Natural killer cell (primary cell): ENCODE measurements at regions not wholly inside any gene's neighbourhood (a gene's known extent, or its start where the extent isn't known, plus 50 kb on each side); places are given as distances from the start of the nearest gene placed in this dataset.
"Not testable (repeated sequence)": the region's sequence is repeated elsewhere in the genome, so short reads cannot be mapped to it uniquely, and the experiment has no call there.

Experiments
- ATAC-seq, 3 donors: fragments of 150-1000 bp in 2 of 3; fragments of 200-7000 bp in 1 of 3; cut with Tn5 transposase; 1 replicate in 1 of 3; 2 replicates in 2 of 3; pipeline ENCODE4 v1.10.0; 2021; ENCODE audit warnings: mild to moderate bottlenecking in 2 of 3, moderate library complexity in 2 of 3
- DNase-seq, 2 donors: peaks; one replicate each; pipeline versions ENCODE4 v3.0.0 to v3.0.0-alpha.2; 2013 to 2021; ENCODE audit warnings: mixed read lengths in 1 of 2
- H3K27ac ChIP-seq: one replicate; pipeline ENCODE4 v1.5.1; 2013; ENCODE audit warnings: mild to moderate bottlenecking, low read length
- H3K27me3 ChIP-seq: one replicate; pipeline ENCODE4 v1.6.1; 2013; ENCODE audit warnings: low read length; ENCODE audit not compliant: control insufficient read depth, insufficient read depth
- H3K36me3 ChIP-seq: one replicate; pipeline ENCODE4 v1.6.1; 2013; ENCODE audit warnings: low read length; ENCODE audit not compliant: control insufficient read depth, insufficient read depth
- H3K4me1 ChIP-seq: one replicate; pipeline ENCODE4 v1.6.1; 2013; ENCODE audit warnings: low read length; ENCODE audit not compliant: control insufficient read depth, insufficient read depth
- H3K4me3 ChIP-seq: one replicate; pipeline ENCODE4 v1.5.1; 2013; ENCODE audit warnings: low read length
- H3K9me3 ChIP-seq: one replicate; pipeline ENCODE4 v1.6.1; 2013; ENCODE audit warnings: low read length; ENCODE audit not compliant: control insufficient read depth, insufficient read depth
- H3K27ac Mint-ChIP-seq, 2 donors: one replicate each; pipeline ENCODE4 v1.8.0; 2022; ENCODE audit warnings: mild to moderate bottlenecking in 2 of 2, mixed read lengths in 2 of 2, moderate library complexity in 1 of 2
- H3K27me3 Mint-ChIP-seq, 2 donors: one replicate each; pipeline ENCODE4 v1.8.0; 2022; ENCODE audit warnings: low read depth in 2 of 2, mixed read lengths in 2 of 2
- H3K36me3 Mint-ChIP-seq: one replicate; pipeline ENCODE4 v1.8.0; 2022; ENCODE audit warnings: mixed read lengths
- H3K4me1 Mint-ChIP-seq, 2 donors: one replicate each; pipeline ENCODE4 v1.8.0; 2022; ENCODE audit warnings: mixed read lengths in 2 of 2
- H3K4me3 Mint-ChIP-seq: one replicate; pipeline ENCODE4 v1.8.0; 2022; ENCODE audit warnings: mild to moderate bottlenecking, moderate library complexity, mixed read lengths
- H3K9me3 Mint-ChIP-seq, 2 donors: one replicate each; pipeline ENCODE4 v1.8.0; 2022; ENCODE audit warnings: mixed read lengths in 2 of 2
- WGBS: methylation state at CpG from one replicate; pipeline ENCODE4 v1.1.7; 2013; ENCODE audit warnings: missing lambda C conversion rate; ENCODE audit not compliant: insufficient coverage; 5-methylcytosine and 5-hydroxymethylcytosine counted together
- intact Hi-C: fragments of 100-400 bp; cut with micrococcal nuclease; formaldehyde crosslinking; loops from one replicate; pipeline ENCODE4 v1.14.2; 2022
- TF ChIP-seq, protein P1 (sequence below): fragments of 200-600 bp; IDR thresholded peaks from one replicate; pipeline ENCODE4 v1.8.0; 2022; ENCODE audit warnings: antibody characterized with exemption

DNA sequence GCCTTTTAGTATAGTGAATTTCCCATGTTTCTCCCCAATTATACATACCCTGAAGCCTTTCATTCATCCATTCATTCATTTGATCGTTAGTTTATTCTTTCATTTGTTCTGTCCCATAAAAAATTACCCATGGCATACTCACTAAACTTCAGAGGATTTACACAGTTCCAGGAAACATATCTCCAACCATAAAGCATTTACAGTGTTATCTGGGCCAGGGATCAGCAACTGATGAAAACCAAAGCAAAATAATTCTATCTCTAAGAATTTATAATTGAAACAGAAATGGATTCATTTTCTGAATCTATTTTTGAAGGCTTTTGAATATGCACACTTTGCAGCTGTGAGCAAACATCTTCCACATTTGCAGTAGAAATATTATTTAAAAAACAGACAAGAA lies 547.7 kb downstream of the KCNJ2 start:
- Histone ChIP-seq H3K27me3 (no peaks in the 10 kb centered on the region), H3K4me1 (no peaks in the 10 kb centered on the region), H3K27ac (no peak overlapping the region), H3K36me3 (no peaks in the 10 kb centered on the region), H3K9me3 (no peaks in the 10 kb centered on the region), H3K4me3 (no peak overlapping the region)
- H3K4me3 Mint-ChIP-seq, result no peak overlapping the region
- H3K27me3 Mint-ChIP-seq, result no peaks in the 10 kb centered on the region
- H3K4me1 Mint-ChIP-seq, result no peaks in the 10 kb centered on the region
- H3K27ac Mint-ChIP-seq, result no peak overlapping the region
- 88% methylated on average over 1 of the region's 1 CpG for WGBS
- TF ChIP-seq, protein P1, sequence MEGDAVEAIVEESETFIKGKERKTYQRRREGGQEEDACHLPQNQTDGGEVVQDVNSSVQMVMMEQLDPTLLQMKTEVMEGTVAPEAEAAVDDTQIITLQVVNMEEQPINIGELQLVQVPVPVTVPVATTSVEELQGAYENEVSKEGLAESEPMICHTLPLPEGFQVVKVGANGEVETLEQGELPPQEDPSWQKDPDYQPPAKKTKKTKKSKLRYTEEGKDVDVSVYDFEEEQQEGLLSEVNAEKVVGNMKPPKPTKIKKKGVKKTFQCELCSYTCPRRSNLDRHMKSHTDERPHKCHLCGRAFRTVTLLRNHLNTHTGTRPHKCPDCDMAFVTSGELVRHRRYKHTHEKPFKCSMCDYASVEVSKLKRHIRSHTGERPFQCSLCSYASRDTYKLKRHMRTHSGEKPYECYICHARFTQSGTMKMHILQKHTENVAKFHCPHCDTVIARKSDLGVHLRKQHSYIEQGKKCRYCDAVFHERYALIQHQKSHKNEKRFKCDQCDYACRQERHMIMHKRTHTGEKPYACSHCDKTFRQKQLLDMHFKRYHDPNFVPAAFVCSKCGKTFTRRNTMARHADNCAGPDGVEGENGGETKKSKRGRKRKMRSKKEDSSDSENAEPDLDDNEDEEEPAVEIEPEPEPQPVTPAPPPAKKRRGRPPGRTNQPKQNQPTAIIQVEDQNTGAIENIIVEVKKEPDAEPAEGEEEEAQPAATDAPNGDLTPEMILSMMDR, result no peak
- DNase-seq (no peak), ATAC-seq (no peak)
- intact Hi-C loops, result no loop called here
- no peaks in the 10 kb centered on the region for H3K36me3 Mint-ChIP-seq
- peaks cover 0 to 13% of the 10 kb centered on the region in 2 donors for H3K9me3 Mint-ChIP-seq

DNA sequence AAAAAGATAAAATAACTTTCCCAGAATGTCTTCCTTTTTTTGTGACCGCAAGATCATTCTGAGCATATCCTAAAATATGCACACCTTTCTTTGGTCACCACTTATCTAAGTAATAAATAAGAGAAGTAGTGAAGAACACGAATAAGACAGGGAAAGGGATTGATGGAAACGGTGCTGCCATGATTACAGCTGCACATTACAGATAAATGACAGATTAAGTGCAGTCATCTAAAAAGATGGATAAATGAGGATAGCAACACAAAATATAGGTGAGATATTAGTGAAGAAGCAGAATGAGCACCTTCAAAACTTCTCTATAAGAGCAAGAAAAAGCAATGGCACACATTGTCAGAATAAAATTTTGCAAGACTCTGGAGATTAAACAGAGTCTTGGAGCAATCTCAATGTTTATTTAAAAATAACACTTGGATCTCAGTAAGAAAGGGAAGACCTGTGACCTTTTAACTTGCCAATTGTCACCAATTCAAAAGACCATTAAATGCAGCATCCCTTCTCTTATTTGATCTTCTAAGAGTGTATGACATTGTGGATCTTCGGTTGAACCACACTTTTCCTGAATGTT lies 567.1 kb downstream of the KCNJ2 start:
- Histone ChIP-seq H3K9me3 (no peaks in the 10 kb centered on the region), H3K36me3 (no peaks in the 10 kb centered on the region), H3K27me3 (no peaks in the 10 kb centered on the region), H3K27ac (no peak overlapping the region), H3K4me1 (no peaks in the 10 kb centered on the region), H3K4me3 (no peak overlapping the region)
- no peak for DNase-seq
- Mint-ChIP-seq H3K4me3 (no peak overlapping the region), H3K27me3 (no peaks in the 10 kb centered on the region), H3K4me1 (no peaks in the 10 kb centered on the region), H3K27ac (no peak overlapping the region), H3K9me3 (peaks cover 4 to 7% of the 10 kb centered on the region in 2 donors), H3K36me3 (no peaks in the 10 kb centered on the region)
- TF ChIP-seq, protein P1, result no peak
- no peak for ATAC-seq
- WGBS, result 82% methylated on average over 3 of the region's 4 CpGs
- intact Hi-C loops, result loop anchor here (10.0 kb wide), 1 partner anchor 72 kb away; no protein-coding TSS in a partner anchor

DNA sequence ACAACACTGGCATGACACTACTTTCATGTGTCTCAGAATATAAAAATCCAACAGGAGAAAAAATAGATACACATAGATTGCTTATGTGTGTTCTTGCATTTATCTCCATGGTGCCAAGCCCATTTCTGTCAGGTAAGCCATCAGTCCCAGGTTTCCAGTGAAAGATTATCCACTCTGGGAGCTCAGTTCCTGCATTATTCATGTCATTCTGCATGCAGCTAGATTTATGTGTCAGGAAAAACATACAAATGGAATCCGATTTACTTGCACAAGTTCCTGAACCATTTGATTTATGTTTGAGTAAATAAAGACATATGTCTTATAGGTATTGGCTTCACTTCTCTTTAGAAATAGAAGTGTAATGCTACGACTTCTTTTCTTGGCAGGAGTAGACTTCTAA lies 569.7 kb downstream of the KCNJ2 start:
- Histone ChIP-seq H3K36me3 (no peaks in the 10 kb centered on the region), H3K27me3 (no peaks in the 10 kb centered on the region), H3K4me3 (no peak overlapping the region), H3K4me1 (no peaks in the 10 kb centered on the region), H3K9me3 (no peaks in the 10 kb centered on the region), H3K27ac (no peak overlapping the region)
- Mint-ChIP-seq H3K27me3 (no peaks in the 10 kb centered on the region), H3K36me3 (no peaks in the 10 kb centered on the region), H3K27ac (no peak overlapping the region), H3K9me3 (peaks cover 4% of the 10 kb centered on the region in 2 donors), H3K4me3 (no peak overlapping the region), H3K4me1 (no peaks in the 10 kb centered on the region)
- WGBS, result 70% methylated on average over 1 of the region's 2 CpGs
- intact Hi-C loops, result loop anchor here (10.0 kb wide), 1 partner anchor 74 kb away; no protein-coding TSS in a partner anchor
- DNase-seq (no peak), ATAC-seq (no peak)
- TF ChIP-seq, protein P1, result no peak

DNA sequence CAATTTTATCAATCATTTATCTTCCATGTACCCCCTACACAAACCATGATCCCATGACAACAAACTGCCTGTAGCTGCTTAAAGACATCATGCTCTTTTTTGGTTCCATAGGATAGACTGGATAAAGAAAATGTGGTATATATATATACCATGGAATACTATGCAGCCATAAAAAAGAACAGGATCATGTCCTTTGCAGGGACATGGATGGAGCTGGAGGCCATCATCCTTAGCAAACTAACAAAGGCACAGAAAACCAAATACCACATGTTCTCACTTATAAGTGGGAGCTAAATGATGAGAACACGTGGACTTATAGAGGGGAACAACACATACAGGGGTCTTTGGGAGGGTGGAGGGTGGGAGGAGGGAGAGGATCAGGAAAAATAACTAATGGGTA lies 577.2 kb downstream of the KCNJ2 start:
- WGBS, result no CpG with 5 or more reads among the region's 1 CpG
- H3K27ac Mint-ChIP-seq, H3K27ac ChIP-seq, DNase-seq, H3K27me3 ChIP-seq, H3K4me3 ChIP-seq, H3K4me3 Mint-ChIP-seq, H3K9me3 ChIP-seq, H3K36me3 Mint-ChIP-seq, H3K27me3 Mint-ChIP-seq, H3K4me1 ChIP-seq, H3K9me3 Mint-ChIP-seq, H3K36me3 ChIP-seq, ATAC-seq, H3K4me1 Mint-ChIP-seq, intact Hi-C loops: not testable (repeated sequence)
